ENCODE measurements at regions not wholly inside any gene's neighbourhood (a gene's known extent, or its start where the extent isn't known, plus 50 kb on each side); places are given as distances from the start of the nearest gene placed in this dataset.

DNA sequence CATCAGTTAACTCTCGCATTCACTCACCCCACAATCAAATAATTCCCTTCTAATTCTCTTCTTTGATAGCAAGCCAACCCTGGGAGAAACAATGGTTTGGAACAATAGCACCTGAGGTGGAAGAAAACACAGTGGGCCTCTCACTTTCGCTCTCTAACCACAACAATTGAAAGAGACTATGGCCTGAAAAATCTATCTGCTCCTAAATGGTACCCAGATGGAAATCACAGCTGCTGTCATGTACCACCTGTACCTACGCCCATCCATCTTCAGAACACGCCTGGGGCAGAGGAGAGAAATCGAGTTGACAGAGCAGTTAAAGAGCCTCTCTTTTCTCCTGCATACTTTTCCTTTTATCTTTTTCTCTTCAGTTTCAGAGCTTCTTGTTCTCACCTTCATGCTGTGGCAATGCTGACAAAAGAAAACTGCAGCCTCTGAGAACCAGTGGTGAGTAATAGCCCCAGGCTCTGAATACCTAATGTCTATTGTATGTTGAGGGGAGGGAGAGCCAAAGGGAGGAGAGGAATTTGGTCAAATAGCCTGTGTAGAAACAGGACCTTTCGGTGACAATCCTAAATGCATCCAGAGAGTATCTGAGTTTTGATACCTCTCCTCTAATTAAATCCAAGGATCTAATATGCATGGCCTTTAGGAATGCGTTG is 57.7 kb downstream of the ZC3H11B start:
- intact Hi-C loops (cut with micrococcal nuclease; ENCODE audit: unreplicated experiment), result loop anchor here (5.0 kb wide), 1 partner anchor 38 kb away; no protein-coding TSS in a partner anchor
- Histone ChIP-seq H3F3A (ENCODE audit: insufficient read depth, low read depth) (no peaks in the 10 kb centered on the region), H3K9me2 (ENCODE audit: insufficient read depth) (no peaks in the 10 kb centered on the region), H3K9me3 (ENCODE audit: insufficient read depth, low read depth) (no peaks in the 10 kb centered on the region), H2AFZ (no peak overlapping the region), H3K79me2 (ENCODE audit: low read depth) (no peaks in the 10 kb centered on the region), H3K27me3 (ENCODE audit: insufficient read depth, low read depth) (no peaks in the 10 kb centered on the region), H4K20me1 (ENCODE audit: insufficient read depth) (no peaks in the 10 kb centered on the region), H3K27ac (no peak overlapping the region), H3K4me3 (no peak overlapping the region), H3K4me1 (replicated peaks; ENCODE audit: insufficient read depth) (peaks cover 9% of the 10 kb centered on the region; the same call in 1 of the 2 replicates), H3K4me2 (no peak overlapping the region), H3K36me3 (ENCODE audit: low read depth) (no peaks in the 10 kb centered on the region)
- TF ChIP-seq EZH2 (IDR thresholded peaks at IDR 0.05; ENCODE audit: low read depth), result no peak
- TF ChIP-seq, protein P1, sequence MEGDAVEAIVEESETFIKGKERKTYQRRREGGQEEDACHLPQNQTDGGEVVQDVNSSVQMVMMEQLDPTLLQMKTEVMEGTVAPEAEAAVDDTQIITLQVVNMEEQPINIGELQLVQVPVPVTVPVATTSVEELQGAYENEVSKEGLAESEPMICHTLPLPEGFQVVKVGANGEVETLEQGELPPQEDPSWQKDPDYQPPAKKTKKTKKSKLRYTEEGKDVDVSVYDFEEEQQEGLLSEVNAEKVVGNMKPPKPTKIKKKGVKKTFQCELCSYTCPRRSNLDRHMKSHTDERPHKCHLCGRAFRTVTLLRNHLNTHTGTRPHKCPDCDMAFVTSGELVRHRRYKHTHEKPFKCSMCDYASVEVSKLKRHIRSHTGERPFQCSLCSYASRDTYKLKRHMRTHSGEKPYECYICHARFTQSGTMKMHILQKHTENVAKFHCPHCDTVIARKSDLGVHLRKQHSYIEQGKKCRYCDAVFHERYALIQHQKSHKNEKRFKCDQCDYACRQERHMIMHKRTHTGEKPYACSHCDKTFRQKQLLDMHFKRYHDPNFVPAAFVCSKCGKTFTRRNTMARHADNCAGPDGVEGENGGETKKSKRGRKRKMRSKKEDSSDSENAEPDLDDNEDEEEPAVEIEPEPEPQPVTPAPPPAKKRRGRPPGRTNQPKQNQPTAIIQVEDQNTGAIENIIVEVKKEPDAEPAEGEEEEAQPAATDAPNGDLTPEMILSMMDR (conservative IDR thresholded peaks at IDR 0.05), result no peak
- peak in 1 of 2 experiments; percentile 32 for DNase-seq
- no TSS peak for BruUV-seq (replicated peaks)
- POLR2A ChIA-PET (ENCODE audit: unreplicated experiment), result no interaction called here
- CTCF ChIA-PET, result no interaction called here

DNA sequence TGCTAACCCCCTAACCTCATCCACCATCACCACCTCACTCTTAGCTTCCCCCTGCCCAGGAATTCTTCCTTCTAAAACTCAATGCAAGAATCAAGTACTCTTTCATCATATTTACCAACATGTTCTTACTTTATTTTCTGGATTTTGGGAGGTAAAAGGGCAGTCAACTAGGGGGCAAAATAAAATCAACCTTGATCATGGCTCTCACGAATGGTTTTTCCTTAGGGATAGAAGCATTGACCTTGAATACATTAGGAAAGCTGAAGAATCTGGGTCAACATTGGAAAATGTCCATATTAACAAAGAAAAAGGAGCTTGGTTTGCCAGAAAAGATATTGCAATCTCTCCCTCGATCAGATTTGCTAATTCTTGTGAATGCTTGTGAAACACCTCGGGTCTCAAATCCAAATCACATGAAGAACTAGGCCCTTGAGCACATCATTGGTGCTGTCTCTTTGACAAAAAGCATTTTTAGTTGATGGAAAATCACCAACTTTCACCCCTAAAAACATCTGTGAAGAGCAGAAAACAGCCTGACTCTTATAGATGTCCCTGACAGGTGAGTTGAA is 58.9 kb downstream of the ZC3H11B start:
- TF ChIP-seq EZH2 (IDR thresholded peaks at IDR 0.05; ENCODE audit: low read depth), result no peak
- TF ChIP-seq, protein P1 (conservative IDR thresholded peaks at IDR 0.05), result no peak
- H3K27ac ChIP-seq, result no peak overlapping the region
- POLR2A ChIA-PET (ENCODE audit: unreplicated experiment), result no interaction called here
- BruUV-seq (replicated peaks), result no TSS peak
- H3K9me3 ChIP-seq (ENCODE audit: insufficient read depth, low read depth), result no peaks in the 10 kb centered on the region
- H2AFZ ChIP-seq, result no peak overlapping the region
- H4K20me1 ChIP-seq (ENCODE audit: insufficient read depth), result no peaks in the 10 kb centered on the region
- H3K4me2 ChIP-seq, result no peak overlapping the region
- CTCF ChIA-PET, result interaction anchor here (0.6 kb wide), 1 partner anchor 13 kb away, joined by 3 read pairs; no protein-coding TSS in a partner anchor
- H3K4me3 ChIP-seq, result no peak overlapping the region
- H3K9me2 ChIP-seq (ENCODE audit: insufficient read depth), result no peaks in the 10 kb centered on the region
- no peak for DNase-seq
- no peaks in the 10 kb centered on the region for H3K27me3 ChIP-seq (ENCODE audit: insufficient read depth, low read depth)
- intact Hi-C loops (cut with micrococcal nuclease; ENCODE audit: unreplicated experiment), result no loop called here
- no peaks in the 10 kb centered on the region for H3K36me3 ChIP-seq (ENCODE audit: low read depth)
- H3K79me2 ChIP-seq (ENCODE audit: low read depth), result no peaks in the 10 kb centered on the region
- no peaks in the 10 kb centered on the region for H3F3A ChIP-seq (ENCODE audit: insufficient read depth, low read depth)
- peaks cover 9% of the 10 kb centered on the region; the same call in 1 of the 2 replicates for H3K4me1 ChIP-seq (replicated peaks; ENCODE audit: insufficient read depth)

DNA sequence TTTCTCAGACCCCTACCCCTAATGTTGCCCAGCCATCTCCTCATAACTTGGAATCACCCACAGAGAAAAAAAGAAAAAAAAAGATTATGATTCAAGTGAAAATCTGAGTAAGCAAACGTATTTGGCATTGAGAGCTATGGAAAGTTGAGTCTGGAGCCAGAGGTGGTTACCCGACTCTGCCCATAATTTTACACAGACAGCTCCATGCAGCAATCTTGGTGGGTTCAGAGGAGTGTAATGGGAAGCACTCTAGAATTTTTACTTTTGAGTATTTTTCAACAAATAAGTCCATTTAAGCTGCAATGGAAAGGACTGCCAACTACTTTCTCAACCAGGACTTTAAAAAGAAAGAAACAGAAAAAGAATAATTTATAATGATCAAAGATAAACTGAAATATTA is 62.7 kb downstream of the ZC3H11B start:
- Histone ChIP-seq H3F3A (ENCODE audit: insufficient read depth, low read depth) (no peaks in the 10 kb centered on the region), H2AFZ (no peak overlapping the region), H3K36me3 (ENCODE audit: low read depth) (no peaks in the 10 kb centered on the region), H4K20me1 (ENCODE audit: insufficient read depth) (no peaks in the 10 kb centered on the region), H3K9me2 (ENCODE audit: insufficient read depth) (no peaks in the 10 kb centered on the region), H3K4me2 (no peak overlapping the region), H3K4me3 (no peak overlapping the region), H3K79me2 (ENCODE audit: low read depth) (no peaks in the 10 kb centered on the region), H3K4me1 (replicated peaks; ENCODE audit: insufficient read depth) (peaks cover 4% of the 10 kb centered on the region; the same call in 1 of the 2 replicates), H3K9me3 (ENCODE audit: insufficient read depth, low read depth) (no peaks in the 10 kb centered on the region), H3K27ac (no peak overlapping the region), H3K27me3 (ENCODE audit: insufficient read depth, low read depth) (no peaks in the 10 kb centered on the region)
- POLR2A ChIA-PET (ENCODE audit: unreplicated experiment), result interaction anchor here (0.7 kb wide), 1 partner anchor 1356 kb away, joined by 4 read pairs; no protein-coding TSS in a partner anchor
- DNase-seq, result no peak
- no peak for TF ChIP-seq EZH2 (IDR thresholded peaks at IDR 0.05; ENCODE audit: low read depth)
- TF ChIP-seq, protein P1 (conservative IDR thresholded peaks at IDR 0.05), result no peak
- intact Hi-C loops (cut with micrococcal nuclease; ENCODE audit: unreplicated experiment), result no loop called here
- no TSS peak for BruUV-seq (replicated peaks)
- CTCF ChIA-PET, result no interaction called here
